IPS DF 19.7 (cell line): ENCODE measurements at regions not wholly inside any gene's neighbourhood (a gene's known extent, or its start where the extent isn't known, plus 50 kb on each side); places are given as distances from the start of the nearest gene placed in this dataset.
"Not testable (repeated sequence)": the region's sequence is repeated elsewhere in the genome, so short reads cannot be mapped to it uniquely, and the experiment has no call there.

Source experiments
- DNase-seq: peaks from one replicate; pipeline ENCODE4 v3.0.0-alpha.2; 2013; ENCODE audit warnings: low read depth, low spot score

DNA sequence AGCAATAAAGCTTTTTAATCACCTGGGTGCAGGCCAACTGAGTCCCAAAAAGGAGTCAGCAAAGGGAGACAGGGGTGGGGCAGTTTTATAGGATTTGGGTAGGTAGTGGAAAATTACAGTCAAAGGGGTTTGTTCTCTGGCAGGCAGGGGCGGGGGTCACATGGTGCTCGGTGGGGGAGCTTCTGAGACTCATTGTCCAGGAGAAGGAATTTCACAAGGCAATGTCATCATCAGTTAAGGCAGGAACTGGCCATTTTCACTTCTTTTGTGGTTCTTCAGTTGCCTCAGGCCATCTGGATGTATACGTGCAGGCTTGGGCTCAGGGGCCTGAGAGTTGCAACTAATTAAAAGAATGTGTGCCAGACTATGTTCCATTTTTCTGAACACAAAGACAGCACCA is 147.5 kb upstream of the SCN7A start:
- not testable (repeated sequence) for DNase-seq

- DNase-seq = no peak
These were observed 143.0 kb upstream of the SCN7A start for GRCh38 chr2:166637051-166637450.

GRCh38 chr2:166634706-166635105 is 140.7 kb upstream of the SCN7A start:
- DNase-seq = no peak

DNA sequence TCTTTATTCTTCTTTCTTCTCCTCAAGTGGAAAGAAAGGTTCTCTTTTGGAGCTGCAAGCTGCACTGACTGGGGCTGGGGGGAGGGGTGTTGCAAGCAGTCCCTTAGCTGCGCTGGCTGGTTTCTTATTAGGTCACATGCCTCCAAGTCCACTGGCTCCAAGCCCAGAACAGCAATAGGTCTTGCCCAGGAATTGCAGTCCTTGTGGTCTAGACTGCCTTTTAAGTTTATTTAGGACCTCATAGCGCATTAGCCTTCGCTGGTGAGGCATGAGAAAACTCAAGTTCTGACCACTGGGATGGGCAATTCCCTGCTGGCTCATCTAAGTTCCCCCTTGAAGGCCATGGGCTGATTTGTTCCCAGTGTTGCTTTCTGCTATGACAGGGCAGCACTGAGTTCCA is 138.6 kb upstream of the SCN7A start:
- DNase-seq = no peak

DNA sequence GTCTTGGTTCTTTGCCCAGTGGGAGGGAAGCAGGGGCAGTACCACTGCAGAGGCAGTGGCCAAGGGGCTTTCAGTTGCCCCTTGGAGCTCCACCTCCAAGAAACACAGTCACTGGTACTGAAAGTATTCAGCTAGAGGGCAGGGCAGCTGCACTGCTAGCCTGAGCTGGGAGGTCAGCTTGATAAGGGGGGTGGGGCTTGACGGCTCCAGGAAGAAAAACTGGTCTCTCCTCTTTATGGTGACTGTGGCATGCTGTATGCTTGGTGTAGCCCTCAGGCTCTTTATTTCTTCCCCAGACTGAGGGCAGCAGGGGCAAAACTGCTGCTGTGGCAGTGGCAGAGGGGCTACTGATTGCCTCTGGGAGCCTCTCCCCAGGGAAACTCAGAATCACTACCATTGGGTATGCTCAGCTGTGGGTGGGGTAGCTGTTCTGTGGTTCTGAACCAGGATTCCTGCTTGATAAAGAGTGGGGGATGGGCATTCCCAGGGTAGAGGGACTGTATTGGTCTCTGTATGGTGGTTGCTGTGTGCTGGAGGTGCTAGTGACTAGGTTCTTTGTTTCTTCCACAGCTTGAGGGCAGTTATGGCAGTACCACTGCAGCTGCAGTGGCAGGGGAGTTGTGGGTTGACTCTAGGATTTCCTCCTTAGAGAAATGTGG is 134.6 kb upstream of the SCN7A start:
- no peak for DNase-seq

DNA sequence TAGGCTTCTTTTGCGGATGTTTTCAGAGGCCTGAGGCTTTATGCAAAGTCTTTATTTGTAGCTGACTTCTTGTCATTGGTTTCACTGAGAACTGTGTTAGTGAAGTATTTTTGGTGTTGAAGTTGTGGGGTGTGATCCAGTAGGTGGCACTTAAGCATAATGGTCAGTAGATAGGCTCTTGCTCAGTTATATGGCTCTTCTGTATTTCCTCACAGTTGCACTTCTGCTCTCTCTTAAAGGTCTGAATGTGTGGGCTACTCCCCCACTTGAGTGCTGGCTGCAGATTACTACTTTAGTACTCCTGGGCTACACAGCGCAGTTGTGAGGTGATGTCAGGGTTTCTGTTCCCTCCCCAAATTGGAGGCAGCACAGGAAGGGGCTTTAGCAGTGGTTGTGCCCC is 133.8 kb upstream of the SCN7A start:
- no peak for DNase-seq

DNA sequence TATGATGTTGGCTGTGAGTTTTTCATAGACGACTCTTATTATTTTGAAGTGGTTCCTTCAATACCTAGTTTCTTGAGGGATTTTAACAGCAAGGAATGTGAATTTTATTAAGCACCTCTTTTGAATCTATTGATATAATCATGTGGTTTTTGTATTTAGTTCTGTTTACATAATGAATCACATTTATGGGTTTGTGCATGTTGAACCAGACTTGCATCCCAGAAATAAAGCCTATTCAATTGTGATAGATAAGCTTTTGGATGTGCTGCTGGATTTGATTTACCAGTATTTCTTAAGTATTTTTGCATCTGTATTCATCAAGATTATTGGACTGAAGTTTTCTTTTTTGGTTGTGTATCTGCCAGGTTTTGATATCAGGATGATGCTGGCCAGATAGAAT is 131.6 kb upstream of the SCN7A start:
- DNase-seq = no peak

GRCh38 chr2:166614503-166614902 is 120.5 kb upstream of the SCN7A start:
- no peak for DNase-seq

DNA sequence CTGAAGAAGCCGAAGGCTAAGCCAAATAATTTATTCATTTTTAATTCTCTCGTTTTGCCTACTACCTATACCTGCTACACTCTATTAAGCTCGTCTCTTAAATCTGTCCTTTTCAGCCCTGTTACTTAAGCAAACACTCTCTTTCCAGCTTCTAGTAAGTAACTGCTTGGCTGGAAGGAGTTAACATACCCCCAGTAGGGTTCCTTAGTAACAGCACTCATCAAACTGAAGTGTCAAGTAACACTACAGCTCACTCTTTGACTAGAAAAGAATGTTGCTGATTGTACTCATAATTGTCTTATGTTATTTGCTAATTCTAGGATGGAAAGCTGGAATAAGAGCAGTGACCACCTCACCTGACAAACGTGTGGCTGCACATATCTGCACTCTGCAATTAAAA is 120.0 kb upstream of the SCN7A start:
- DNase-seq = no peak

GRCh38 chr2:166613226-166613625 is 119.2 kb upstream of the SCN7A start:
- DNase-seq = no peak

DNA sequence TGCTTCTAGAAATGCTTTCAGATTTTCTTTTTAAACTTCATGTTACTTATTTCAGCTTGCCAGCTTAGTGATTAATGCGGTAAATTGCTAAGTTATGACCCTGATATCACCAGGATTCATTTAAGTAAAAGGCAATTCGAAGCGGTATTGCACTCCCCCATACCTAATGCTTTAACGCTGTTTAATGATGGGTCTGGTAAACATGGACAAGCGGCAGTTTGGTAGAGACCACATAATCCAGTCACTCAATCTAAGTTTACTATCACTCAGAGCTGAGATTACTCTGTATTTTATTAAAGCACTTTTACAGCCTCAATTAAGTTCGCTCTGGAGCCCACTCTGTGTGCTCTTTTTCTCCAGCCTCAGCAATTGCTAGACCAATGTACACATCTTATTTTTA is 118.2 kb upstream of the SCN7A start:
- no peak for DNase-seq

DNA sequence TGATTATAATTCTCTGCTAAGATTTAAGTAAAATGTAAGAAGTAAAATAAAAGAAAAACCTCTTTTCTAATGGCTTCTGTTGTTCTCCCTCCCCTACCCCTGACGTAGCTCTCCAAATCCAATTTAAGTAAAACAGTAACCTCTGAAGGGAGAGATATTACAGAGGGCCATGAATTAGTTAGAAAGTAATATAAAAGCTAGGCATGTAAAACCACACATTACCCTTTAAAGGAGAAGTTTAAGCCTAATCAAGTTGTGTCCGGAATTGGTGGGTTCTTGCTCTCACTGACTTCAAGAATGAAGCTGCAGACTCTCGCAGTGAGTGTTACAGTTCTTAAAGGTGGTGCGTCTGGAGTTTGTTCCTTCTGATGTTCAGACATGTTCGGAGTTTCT is 116.9 kb upstream of the SCN7A start:
- DNase-seq = no peak

DNA sequence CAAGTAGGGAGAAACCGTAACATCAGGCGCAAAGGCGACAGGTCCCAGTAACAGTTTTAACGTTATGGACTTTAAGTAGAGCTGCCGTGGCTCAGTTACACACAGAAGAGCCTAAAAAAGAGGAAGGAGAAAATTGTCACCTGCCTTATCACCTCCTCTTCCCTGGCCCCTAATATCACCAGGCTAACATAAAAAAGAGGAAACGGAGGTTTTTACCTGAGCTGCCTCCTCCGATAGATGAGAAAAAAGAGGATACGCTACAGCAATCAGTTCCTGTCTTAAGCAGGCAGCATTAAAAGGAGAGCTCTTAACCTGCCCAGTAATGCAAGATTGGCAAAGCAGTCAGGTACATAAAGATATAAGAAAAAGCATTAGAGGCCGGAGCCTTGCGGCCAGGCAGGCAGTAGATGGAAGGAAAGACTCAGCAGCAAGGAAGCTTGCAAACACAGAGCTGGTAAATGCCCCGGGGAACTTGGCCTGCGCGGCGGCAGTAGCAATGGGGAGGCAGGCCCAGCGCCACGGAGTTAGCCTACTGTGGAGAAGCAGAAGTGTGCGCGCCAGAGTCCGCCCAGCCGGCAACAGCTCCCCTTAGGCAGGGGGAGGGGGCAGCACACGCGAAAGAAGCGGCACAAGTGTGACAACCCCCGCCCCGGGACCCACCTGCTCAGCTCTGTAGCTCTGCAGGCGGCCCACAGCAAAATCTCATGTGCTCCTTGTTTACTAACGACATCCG is 116.3 kb upstream of the SCN7A start:
- DNase-seq = no peak

DNA sequence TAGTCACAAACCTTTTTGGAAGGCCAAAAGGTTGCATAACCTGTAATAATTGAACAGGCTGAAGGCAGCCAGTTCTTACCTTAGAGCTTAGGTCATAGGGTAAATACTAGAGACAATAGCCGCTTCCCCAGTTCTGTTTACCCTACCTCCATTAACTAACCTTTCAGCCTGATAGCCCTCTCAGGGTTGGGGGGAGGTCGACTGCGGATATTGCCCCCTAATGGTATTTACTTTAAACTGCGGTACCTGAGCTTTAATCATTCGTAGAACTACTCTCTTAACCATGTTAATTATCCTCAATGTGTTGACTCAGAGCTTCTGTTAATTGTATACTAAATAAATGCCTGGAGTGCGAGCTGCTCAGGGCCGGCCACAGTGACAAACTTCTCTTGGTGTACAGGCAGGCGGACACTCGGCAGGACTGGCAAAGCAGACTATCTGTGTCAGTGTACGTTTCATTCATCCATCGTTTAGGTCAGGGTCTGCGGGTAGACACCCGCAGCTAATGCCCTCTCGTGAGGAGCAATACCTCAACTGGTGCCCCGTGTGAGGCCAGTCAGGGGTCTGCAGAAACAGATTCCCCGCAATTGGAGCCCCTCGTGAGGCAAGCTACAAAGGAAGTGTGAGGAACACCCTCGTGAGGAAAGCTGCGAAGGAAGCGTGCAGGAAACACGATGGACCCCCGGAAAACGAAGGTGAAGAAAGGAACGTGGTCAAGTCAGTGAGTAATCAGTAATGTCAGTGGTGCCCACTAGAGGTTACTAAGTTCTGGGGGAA is 115.3 kb upstream of the SCN7A start:
- no peak for DNase-seq

DNA sequence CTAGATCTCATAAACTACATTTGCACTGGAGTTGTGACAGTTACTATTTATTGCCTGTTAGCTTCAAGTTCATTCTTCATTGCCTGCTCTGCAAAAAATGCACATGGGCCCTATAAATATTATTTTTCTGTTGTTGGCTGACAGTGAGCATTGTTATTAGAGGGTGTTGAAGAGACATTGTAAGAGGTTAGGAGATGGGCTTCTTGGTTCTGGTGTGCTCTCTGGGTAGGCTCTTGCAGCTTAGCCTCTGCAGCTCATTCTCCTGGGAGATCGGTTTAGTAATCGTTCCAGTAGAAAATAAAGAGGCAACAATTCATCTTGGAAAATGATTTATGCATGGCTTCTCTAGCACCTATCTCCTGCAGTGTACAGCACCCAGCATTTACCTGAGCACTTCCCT is 113.8 kb upstream of the SCN7A start:
- DNase-seq = no peak

DNA sequence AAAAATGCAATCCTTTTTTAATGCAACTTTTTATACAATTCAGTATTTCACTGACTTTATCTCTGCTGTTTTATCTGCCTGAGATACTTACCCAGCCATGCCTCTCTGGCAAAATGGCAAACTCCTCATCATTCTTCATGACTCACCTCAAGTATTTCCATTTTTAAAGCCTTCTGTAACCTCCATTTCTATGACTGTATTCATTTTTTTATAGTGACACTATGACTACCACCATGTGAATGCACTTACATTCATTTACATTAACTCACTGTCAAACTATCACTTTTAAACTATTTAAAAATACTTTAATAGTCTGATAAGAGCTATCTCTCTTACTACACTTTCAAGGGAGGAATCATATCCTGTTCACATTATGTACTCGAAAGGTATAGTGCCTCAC is 99.4 kb upstream of the SCN7A start:
- no peak for DNase-seq

- DNase-seq = no peak
These were observed 98.7 kb upstream of the SCN7A start for GRCh38 chr2:166592750-166593149.

- DNase-seq = no peak
These were observed 97.2 kb upstream of the SCN7A start for GRCh38 chr2:166591226-166591625.

DNA sequence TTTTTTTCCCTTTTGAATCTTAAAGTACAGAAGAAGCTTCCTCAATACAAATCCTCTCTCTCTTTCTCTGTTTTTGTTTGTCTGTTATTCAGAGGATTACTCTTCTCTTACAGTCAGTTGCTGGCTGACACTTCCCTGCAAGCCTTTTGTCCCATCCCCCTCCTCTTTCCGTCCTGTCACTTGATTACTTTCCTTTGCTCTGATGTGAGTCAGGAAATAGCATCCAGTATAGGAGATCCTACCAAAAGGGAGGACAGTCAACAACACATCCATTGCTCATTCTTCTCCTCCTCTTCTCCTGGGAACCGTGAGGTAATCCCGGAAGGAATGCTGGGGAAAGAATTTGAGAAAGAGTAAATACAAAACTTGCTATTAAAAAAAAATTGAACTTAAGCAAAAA is 79.3 kb upstream of the SCN7A start:
- peak; percentile 65 for DNase-seq

- no peak for DNase-seq
These were observed 78.9 kb upstream of the SCN7A start for GRCh38 chr2:166572937-166573336.

GRCh38 chr2:166568409-166568808 is 74.4 kb upstream of the SCN7A start:
- DNase-seq = no peak

- no peak for DNase-seq
These were observed 71.5 kb upstream of the SCN7A start for GRCh38 chr2:166565501-166565900.

- DNase-seq = no peak
These were observed 69.8 kb upstream of the SCN7A start for GRCh38 chr2:166563894-166564293.
